ENCODE measurements at regions not wholly inside any gene's neighbourhood (a gene's known extent, or its start where the extent isn't known, plus 50 kb on each side); places are given as distances from the start of the nearest gene placed in this dataset.

- no peaks in the 10 kb centered on the region for H3K4me1 ChIP-seq (ENCODE audit: insufficient read depth, low read length)
- H2BK120ac ChIP-seq (ENCODE audit: low read depth, low read length, poor library complexity, severe bottlenecking) = no peak overlapping the region
- H3K27me3 ChIP-seq (ENCODE audit: insufficient read depth, low read length) = no peaks in the 10 kb centered on the region
- no peak overlapping the region for H2BK20ac ChIP-seq (ENCODE audit: low read depth, low read length, poor library complexity, severe bottlenecking)
- H3K9me3 ChIP-seq (ENCODE audit: control insufficient read depth, low read depth, low read length) = no peaks in the 10 kb centered on the region
- TF ChIP-seq, protein P1, sequence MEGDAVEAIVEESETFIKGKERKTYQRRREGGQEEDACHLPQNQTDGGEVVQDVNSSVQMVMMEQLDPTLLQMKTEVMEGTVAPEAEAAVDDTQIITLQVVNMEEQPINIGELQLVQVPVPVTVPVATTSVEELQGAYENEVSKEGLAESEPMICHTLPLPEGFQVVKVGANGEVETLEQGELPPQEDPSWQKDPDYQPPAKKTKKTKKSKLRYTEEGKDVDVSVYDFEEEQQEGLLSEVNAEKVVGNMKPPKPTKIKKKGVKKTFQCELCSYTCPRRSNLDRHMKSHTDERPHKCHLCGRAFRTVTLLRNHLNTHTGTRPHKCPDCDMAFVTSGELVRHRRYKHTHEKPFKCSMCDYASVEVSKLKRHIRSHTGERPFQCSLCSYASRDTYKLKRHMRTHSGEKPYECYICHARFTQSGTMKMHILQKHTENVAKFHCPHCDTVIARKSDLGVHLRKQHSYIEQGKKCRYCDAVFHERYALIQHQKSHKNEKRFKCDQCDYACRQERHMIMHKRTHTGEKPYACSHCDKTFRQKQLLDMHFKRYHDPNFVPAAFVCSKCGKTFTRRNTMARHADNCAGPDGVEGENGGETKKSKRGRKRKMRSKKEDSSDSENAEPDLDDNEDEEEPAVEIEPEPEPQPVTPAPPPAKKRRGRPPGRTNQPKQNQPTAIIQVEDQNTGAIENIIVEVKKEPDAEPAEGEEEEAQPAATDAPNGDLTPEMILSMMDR (conservative IDR thresholded peaks at IDR 0.05) = no peak
- no peak overlapping the region for H2BK12ac ChIP-seq (ENCODE audit: insufficient read length, low read depth, low read length)
- H3K27me3 Mint-ChIP-seq (ENCODE audit: low read depth) = no peaks in the 10 kb centered on the region
- no peak overlapping the region for H4K8ac ChIP-seq (replicated peaks; ENCODE audit: insufficient read length, low read depth, low read length)
- H2BK5ac ChIP-seq (ENCODE audit: insufficient read length, low read length) = no peak overlapping the region
- H4K5ac ChIP-seq (ENCODE audit: insufficient read length, low read depth, low read length) = no peak overlapping the region
- no peak overlapping the region for H3K4me2 ChIP-seq (ENCODE audit: insufficient read depth, insufficient read length, low read length)
- H4K91ac ChIP-seq (ENCODE audit: insufficient read length, low read depth, low read length) = no peak overlapping the region
- no peak overlapping the region for H3K9ac ChIP-seq (ENCODE audit: extremely low read depth, insufficient read length, low read length)
- peaks cover 8 to 11% of the 10 kb centered on the region in 2 experiments; a peak in 4 of 5 replicates for H3K9me3 Mint-ChIP-seq
- no peak for DNase-seq
- H3K56ac ChIP-seq (ENCODE audit: insufficient read length, low read depth, low read length) = no peak overlapping the region
- no peaks in the 10 kb centered on the region for H3K23me2 ChIP-seq (ENCODE audit: insufficient read length, low read depth, low read length, poor library complexity, severe bottlenecking)
- no peak overlapping the region for H3K23ac ChIP-seq (ENCODE audit: insufficient read length, low read depth, low read length)
- peaks cover 1 to 6% (median 4%) of the 10 kb centered on the region in 3 experiments; a peak in 3 of 7 replicates for H3K36me3 Mint-ChIP-seq (ENCODE audit: insufficient read depth in 1 of 3, low read depth in 3 of 3)
- no peaks in the 10 kb centered on the region for H3K79me1 ChIP-seq (ENCODE audit: insufficient read depth, low read depth, low read length, poor library complexity, severe bottlenecking)
- H3K79me2 ChIP-seq (ENCODE audit: insufficient read depth, low read length) = no peaks in the 10 kb centered on the region
- H3K4me3 Mint-ChIP-seq = no peak overlapping the region
- no peak overlapping the region for H2AFZ ChIP-seq (ENCODE audit: low read length)
- H3K4me1 Mint-ChIP-seq = no peaks in the 10 kb centered on the region
- no peak overlapping the region for H3K27ac Mint-ChIP-seq
- H2AK5ac ChIP-seq (ENCODE audit: insufficient read length, low read length) = no peak overlapping the region
- no peaks in the 10 kb centered on the region for H4K20me1 ChIP-seq (ENCODE audit: control insufficient read depth, insufficient read depth, insufficient read length)
- no peak overlapping the region for H3K27ac ChIP-seq (ENCODE audit: insufficient read length, low read depth, low read length)
- H3K4ac ChIP-seq (ENCODE audit: low read depth, low read length) = no peak overlapping the region
- no CpG with 5 or more reads among the region's 6 CpGs for WGBS (ENCODE audit: extremely low coverage, insufficient read length, low lambda C conversion rate)
- no peak overlapping the region for H2BK15ac ChIP-seq (ENCODE audit: low read depth, low read length)
- H3T11ph ChIP-seq (ENCODE audit: low read length) = no peak overlapping the region
- no peak overlapping the region for H3K18ac ChIP-seq (ENCODE audit: insufficient read length, low read depth, low read length)
- no peak overlapping the region for H3K14ac ChIP-seq (ENCODE audit: insufficient read depth, low read length)
Measured at GRCh38 chr9:99582814-99583213, 238.9 kb upstream of the NR4A3 start.
